Right lobe of liver (tissue), 4 donors: ENCODE measurements at regions not wholly inside any gene's neighbourhood (a gene's known extent, or its start where the extent isn't known, plus 50 kb on each side); places are given as distances from the start of the nearest gene placed in this dataset.

Source experiments
- CTCF ChIP-seq, 4 donors: fragments of 200-600 bp in 3 of 4; fragments of 450-650 bp in 1 of 4; IDR thresholded peaks; one replicate each; pipeline versions ENCODE4 v1.5.1 to v1.8.0; 2016 to 2022; ENCODE audit warnings: antibody characterized with exemption in 4 of 4, mild to moderate bottlenecking in 2 of 4
- POLR2A ChIP-seq: fragments of 450-650 bp; IDR thresholded peaks from one replicate; pipeline ENCODE4 v1.6.1; 2017; ENCODE audit warnings: antibody characterized with exemption, mild to moderate bottlenecking
- donor health status: DM: no; HTN: no; CAD: no.
- donor health status: DM: no; HTN: no; CAD: no.
- donor health status: DM: no; HTN: yes; CAD: no.

GRCh38 chr4:84239278-84239845, 259.7 kb downstream of the NKX6-1 start:
- TF ChIP-seq CTCF (IDR thresholded peaks at IDR 0.05): no peak
- TF ChIP-seq POLR2A: no peak
